NB4 (cell line): ENCODE measurements at regions not wholly inside any gene's neighbourhood (a gene's known extent, or its start where the extent isn't known, plus 50 kb on each side); places are given as distances from the start of the nearest gene placed in this dataset.

ENCODE experiments used
- DNase-seq: peaks from one replicate; pipeline ENCODE4 v3.0.0; 2010; ENCODE audit warnings: low read depth
- H3K4me3 ChIP-seq: one replicate; pipeline ENCODE4 v1.5.1; 2011; ENCODE audit warnings: mild to moderate bottlenecking, low read depth, low read length, moderate library complexity
- MYC ChIP-seq: IDR thresholded peaks from 2 replicates; pipeline ENCODE4 v1.6.1; 2011; ENCODE audit warnings: low read depth, low read length
- POLR2A ChIP-seq: IDR thresholded peaks from 2 replicates; pipeline ENCODE4 v1.6.1; 2011; ENCODE audit warnings: mild to moderate bottlenecking; ENCODE audit not compliant: insufficient read length; ENCODE audit errors: extremely low read depth
- TF ChIP-seq, protein P1 (sequence below): IDR thresholded peaks from 2 replicates; pipeline ENCODE4 v1.6.1; 2011; ENCODE audit warnings: low read depth, low read length
- TF ChIP-seq, protein P2 (sequence below): IDR thresholded peaks from one replicate; pipeline ENCODE4 v1.5.1; 2012; ENCODE audit warnings: low read depth, low read length

DNA sequence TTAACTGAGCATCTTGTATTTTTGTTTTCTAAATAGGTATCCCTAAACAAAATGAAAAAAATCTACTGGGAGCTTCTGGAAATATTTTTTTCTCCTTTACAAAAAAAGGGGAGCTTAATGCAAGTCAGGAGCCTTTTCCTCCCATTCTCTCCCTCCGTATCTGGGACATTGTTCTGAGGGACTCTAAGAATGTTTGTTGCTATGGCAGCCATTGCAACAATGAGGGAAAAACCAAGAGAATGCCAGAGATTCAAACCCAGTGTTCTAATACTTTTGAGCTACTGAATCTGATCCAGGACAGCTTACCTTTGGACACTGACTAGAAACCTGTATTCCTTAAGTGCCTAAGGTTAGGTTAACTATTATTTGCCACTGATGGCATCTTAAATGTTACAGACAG is 485.7 kb upstream of the HS3ST1 start:
- TF ChIP-seq, protein P1, sequence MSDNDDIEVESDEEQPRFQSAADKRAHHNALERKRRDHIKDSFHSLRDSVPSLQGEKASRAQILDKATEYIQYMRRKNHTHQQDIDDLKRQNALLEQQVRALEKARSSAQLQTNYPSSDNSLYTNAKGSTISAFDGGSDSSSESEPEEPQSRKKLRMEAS, result no peak
- TF ChIP-seq POLR2A, result no peak
- TF ChIP-seq, protein P2, sequence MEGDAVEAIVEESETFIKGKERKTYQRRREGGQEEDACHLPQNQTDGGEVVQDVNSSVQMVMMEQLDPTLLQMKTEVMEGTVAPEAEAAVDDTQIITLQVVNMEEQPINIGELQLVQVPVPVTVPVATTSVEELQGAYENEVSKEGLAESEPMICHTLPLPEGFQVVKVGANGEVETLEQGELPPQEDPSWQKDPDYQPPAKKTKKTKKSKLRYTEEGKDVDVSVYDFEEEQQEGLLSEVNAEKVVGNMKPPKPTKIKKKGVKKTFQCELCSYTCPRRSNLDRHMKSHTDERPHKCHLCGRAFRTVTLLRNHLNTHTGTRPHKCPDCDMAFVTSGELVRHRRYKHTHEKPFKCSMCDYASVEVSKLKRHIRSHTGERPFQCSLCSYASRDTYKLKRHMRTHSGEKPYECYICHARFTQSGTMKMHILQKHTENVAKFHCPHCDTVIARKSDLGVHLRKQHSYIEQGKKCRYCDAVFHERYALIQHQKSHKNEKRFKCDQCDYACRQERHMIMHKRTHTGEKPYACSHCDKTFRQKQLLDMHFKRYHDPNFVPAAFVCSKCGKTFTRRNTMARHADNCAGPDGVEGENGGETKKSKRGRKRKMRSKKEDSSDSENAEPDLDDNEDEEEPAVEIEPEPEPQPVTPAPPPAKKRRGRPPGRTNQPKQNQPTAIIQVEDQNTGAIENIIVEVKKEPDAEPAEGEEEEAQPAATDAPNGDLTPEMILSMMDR, result no peak
- no peak for DNase-seq
- no peak overlapping the region for H3K4me3 ChIP-seq

DNA sequence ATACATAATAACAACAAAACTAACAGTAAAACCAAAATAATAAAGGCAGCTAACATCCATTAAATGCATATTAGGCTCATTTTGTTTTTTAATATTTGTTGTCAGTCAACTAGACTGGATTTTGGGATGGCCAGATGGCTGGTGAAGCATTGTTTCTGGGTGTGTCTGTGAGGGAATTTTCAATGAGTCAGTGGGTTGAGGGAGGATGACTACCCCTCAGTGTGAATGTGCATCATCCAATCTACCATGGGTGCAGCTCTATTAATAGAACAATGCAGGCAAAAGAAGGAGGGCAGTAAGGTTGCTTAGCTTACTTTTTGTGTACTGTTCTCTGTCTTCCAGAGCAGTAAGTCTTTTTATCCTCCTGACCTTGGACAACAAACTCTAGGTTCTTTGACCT is 484.2 kb upstream of the HS3ST1 start:
- DNase-seq, result no peak
- no peak for TF ChIP-seq POLR2A
- TF ChIP-seq, protein P1, result no peak
- TF ChIP-seq, protein P2, result no peak
- no peak for TF ChIP-seq MYC
- H3K4me3 ChIP-seq, result no peak overlapping the region

DNA sequence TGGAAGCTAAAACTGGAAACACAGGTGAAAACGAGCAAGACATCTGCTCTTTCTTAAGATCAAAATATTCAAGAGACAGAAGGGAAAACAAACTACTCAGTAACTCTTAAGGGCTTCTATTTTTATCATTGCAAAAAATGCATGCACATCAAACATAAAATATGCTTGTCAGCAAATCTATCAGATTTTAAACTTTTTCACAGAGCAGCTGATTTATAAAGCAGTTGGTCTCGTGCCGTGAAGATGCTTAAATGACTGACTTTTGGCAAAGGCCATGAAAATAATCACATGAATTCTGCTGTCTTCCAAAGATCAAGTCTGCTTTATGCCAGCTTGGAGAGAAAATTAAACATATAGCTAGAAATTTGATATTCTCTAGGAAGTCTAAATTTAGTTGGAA is 482.1 kb upstream of the HS3ST1 start:
- DNase-seq, result no peak
- no peak overlapping the region for H3K4me3 ChIP-seq
- TF ChIP-seq POLR2A, result no peak

DNA sequence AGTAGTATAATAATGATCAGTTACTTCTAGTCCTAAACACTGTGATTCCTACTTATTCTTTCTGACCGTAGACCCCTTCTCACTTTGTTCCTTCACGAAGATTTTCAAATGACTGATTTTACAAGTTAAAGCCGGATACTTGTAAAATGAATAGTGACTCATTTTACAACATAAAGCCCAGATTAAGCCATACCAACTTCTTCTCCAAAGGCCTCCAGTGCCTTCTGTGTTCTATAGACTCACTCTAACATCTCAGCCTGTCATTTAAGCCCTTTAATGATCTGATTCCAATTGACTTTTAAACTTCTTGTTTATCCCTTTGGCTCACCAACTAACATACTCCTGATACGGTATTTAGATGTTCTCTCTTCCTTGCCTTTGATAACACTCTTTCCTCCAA is 480.0 kb upstream of the HS3ST1 start:
- TF ChIP-seq POLR2A (no peak), MYC (no peak)
- TF ChIP-seq, protein P1, result no peak
- TF ChIP-seq, protein P2, result no peak

DNA sequence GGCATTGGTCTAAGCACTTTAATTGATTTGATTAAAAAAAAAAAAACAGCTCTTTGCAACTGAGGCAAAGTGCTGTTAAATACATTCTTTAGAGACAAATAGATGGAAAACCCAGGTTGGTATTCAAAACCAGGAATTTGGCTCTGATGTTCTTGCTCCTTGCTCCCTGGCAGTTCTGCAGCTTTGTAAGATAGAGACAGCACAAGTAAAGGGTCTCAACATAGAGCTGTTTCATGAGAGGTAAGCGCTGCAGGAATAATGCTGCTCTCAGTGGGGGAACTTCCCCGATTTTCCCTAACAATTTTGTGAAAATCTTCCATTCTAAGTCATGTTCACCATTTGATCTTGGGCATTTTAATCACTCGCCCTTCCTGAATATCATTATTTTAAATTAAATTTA is 479.5 kb upstream of the HS3ST1 start:
- TF ChIP-seq, protein P1, result no peak
- TF ChIP-seq, protein P2, result no peak
- TF ChIP-seq MYC, result no peak
- no peak for TF ChIP-seq POLR2A
- no peak for DNase-seq
- H3K4me3 ChIP-seq, result no peak overlapping the region

More for the DNA sequence above, 480.0 kb upstream of the HS3ST1 start:
- no peak overlapping the region for H3K4me3 ChIP-seq
- DNase-seq, result no peak

- DNase-seq, result no peak
- TF ChIP-seq, protein P2, result no peak
- no peak for TF ChIP-seq POLR2A
- TF ChIP-seq, protein P1, result no peak
- no peak for TF ChIP-seq MYC
- H3K4me3 ChIP-seq, result no peak overlapping the region
These were observed 476.4 kb upstream of the HS3ST1 start for GRCh38 chr4:11904846-11905739.
